NCI-H345 (cell line): ENCODE measurements at regions not wholly inside any gene's neighbourhood (a gene's known extent, or its start where the extent isn't known, plus 50 kb on each side); places are given as distances from the start of the nearest gene placed in this dataset.
"Not testable (repeated sequence)": the region's sequence is repeated elsewhere in the genome, so short reads cannot be mapped to it uniquely, and the experiment has no call there.

Experiments
- DNase-seq: peaks from one replicate; lab custom pipeline; 2025; lab: John Stamatoyannopoulos, UW

- DNase-seq = no peak
Observed at GRCh38 chr16:75924397-75924796, 198.1 kb upstream of the CPHXL start.

- no peak for DNase-seq
Observed at GRCh38 chr16:75927810-75928209, 201.5 kb upstream of the CPHXL start.

- DNase-seq = no peak
Observed at GRCh38 chr16:75928295-75928694, 202.0 kb upstream of the CPHXL start.

GRCh38 chr16:75929046-75929445, 202.8 kb upstream of the CPHXL start:
- no peak for DNase-seq

GRCh38 chr16:75931043-75931442, 204.8 kb upstream of the CPHXL start:
- no peak for DNase-seq

- no peak for DNase-seq
Observed at GRCh38 chr16:75931970-75932369, 205.7 kb upstream of the CPHXL start.

GRCh38 chr16:75938818-75939217, 212.5 kb upstream of the CPHXL start:
- DNase-seq = no peak

GRCh38 chr16:75942351-75942750, 216.1 kb upstream of the CPHXL start:
- no peak for DNase-seq

GRCh38 chr16:75942936-75943335, 216.6 kb upstream of the CPHXL start:
- DNase-seq = no peak

GRCh38 chr16:75943705-75944514, 217.6 kb upstream of the CPHXL start:
- no peak for DNase-seq

GRCh38 chr16:75945916-75946457, 219.7 kb upstream of the CPHXL start:
- DNase-seq = no peak

- DNase-seq = no peak
Observed at GRCh38 chr16:75947626-75948239, 221.4 kb upstream of the CPHXL start.

- no peak for DNase-seq
Observed at GRCh38 chr16:75948441-75948840, 222.2 kb upstream of the CPHXL start.

- DNase-seq = no peak
Observed at GRCh38 chr16:75948886-75949285, 222.6 kb upstream of the CPHXL start.

- no peak for DNase-seq
Observed at GRCh38 chr16:75952124-75952523, 225.8 kb upstream of the CPHXL start.

- DNase-seq = no peak
Observed at GRCh38 chr16:75957870-75958269, 231.6 kb upstream of the CPHXL start.

- DNase-seq = no peak
Observed at GRCh38 chr16:75965504-75966374, 239.4 kb upstream of the CPHXL start.

GRCh38 chr16:75969120-75969519, 242.8 kb upstream of the CPHXL start:
- not testable (repeated sequence) for DNase-seq

GRCh38 chr16:75971334-75971733, 245.0 kb upstream of the CPHXL start:
- DNase-seq = no peak

GRCh38 chr16:75983296-75983695, 257.0 kb upstream of the CPHXL start:
- DNase-seq = no peak

- no peak for DNase-seq
Observed at GRCh38 chr16:75983741-75984381, 257.6 kb upstream of the CPHXL start.

- DNase-seq = no peak
Observed at GRCh38 chr16:75987323-75987722, 261.0 kb upstream of the CPHXL start.
